WTC11 (cell line): ENCODE measurements at regions not wholly inside any gene's neighbourhood (a gene's known extent, or its start where the extent isn't known, plus 50 kb on each side); places are given as distances from the start of the nearest gene placed in this dataset.

Experiments
- ATAC-seq: fragments of 200-7000 bp; cut with Tn5 transposase; 2 replicates; pipeline ENCODE4 v1.10.0; 2021; ENCODE audit warnings: mild to moderate bottlenecking, moderate library complexity
- CTCF ChIA-PET: fragments of 300-600 bp; sonication (Branson Sonifier 250); formaldehyde crosslinking; loops from one replicate; lab custom pipeline; 2021; ENCODE audit warnings: antibody characterized with exemption; lab: Charles Lee
- POLR2A ChIA-PET: fragments of 350-600 bp; sonication (Branson Sonifier 250); formaldehyde crosslinking; loops from one replicate; lab custom pipeline; 2021; ENCODE audit warnings: antibody characterized with exemption; lab: Charles Lee
- DNase-seq: peaks from one replicate; pipeline ENCODE4 v3.0.0; 2021; ENCODE audit warnings: low spot score
- H3K27ac Mint-ChIP-seq: 2 replicates; pipeline ENCODE4 v1.8.0; 2021; ENCODE audit warnings: mixed read lengths
- H3K27me3 Mint-ChIP-seq: 2 replicates; pipeline ENCODE4 v1.8.0; 2021; ENCODE audit warnings: low read depth, mild to moderate bottlenecking, moderate library complexity, mixed read lengths
- H3K36me3 Mint-ChIP-seq: 2 replicates; pipeline ENCODE4 v1.8.0; 2021; ENCODE audit warnings: mixed read lengths
- H3K4me1 Mint-ChIP-seq: 2 replicates; pipeline ENCODE4 v1.8.0; 2022; ENCODE audit warnings: mixed read lengths
- H3K4me3 Mint-ChIP-seq: 2 replicates; pipeline ENCODE4 v1.8.0; 2021; ENCODE audit warnings: mild to moderate bottlenecking, moderate library complexity, mixed read lengths
- H3K9me3 Mint-ChIP-seq: 2 replicates; pipeline ENCODE4 v1.8.0; 2021; ENCODE audit warnings: mixed read lengths
- AFF4 ChIP-seq: sonication (generic); formaldehyde crosslinking; IDR thresholded peaks from 2 replicates; pipeline ENCODE4 v1.8.1; 2023; ENCODE audit warnings: mild to moderate bottlenecking, missing genetic modification reagents, borderline replicate concordance
- ATF1 ChIP-seq: sonication (generic); formaldehyde crosslinking; IDR thresholded peaks from 2 replicates; pipeline ENCODE4 v1.8.1; 2023; ENCODE audit warnings: mild to moderate bottlenecking, moderate library complexity, missing genetic modification reagents
- CBFB ChIP-seq: sonication (generic); formaldehyde crosslinking; IDR thresholded peaks from 2 replicates; pipeline ENCODE4 v1.8.1; 2022; ENCODE audit warnings: mild to moderate bottlenecking, low read depth, missing genetic modification reagents
- ETV6 ChIP-seq: sonication (generic); formaldehyde crosslinking; IDR thresholded peaks from 2 replicates; pipeline ENCODE4 v1.8.1; 2022; ENCODE audit warnings: mild to moderate bottlenecking, missing genetic modification reagents
- GABPB1 ChIP-seq: sonication (generic); formaldehyde crosslinking; IDR thresholded peaks from 2 replicates; pipeline ENCODE4 v1.8.1; 2023; ENCODE audit warnings: mild to moderate bottlenecking, missing genetic modification reagents
- HMGXB4 ChIP-seq: sonication (generic); formaldehyde crosslinking; IDR thresholded peaks from 2 replicates; pipeline ENCODE4 v1.8.1; 2023; ENCODE audit warnings: mild to moderate bottlenecking, moderate library complexity, missing genetic modification reagents
- IRF2 ChIP-seq: sonication (generic); formaldehyde crosslinking; IDR thresholded peaks from 2 replicates; pipeline ENCODE4 v1.8.0; 2022; ENCODE audit warnings: low read depth, missing genetic modification reagents, borderline replicate concordance
- MYBL2 ChIP-seq: sonication (generic); formaldehyde crosslinking; IDR thresholded peaks from 2 replicates; pipeline ENCODE4 v1.8.1; 2023; ENCODE audit warnings: mild to moderate bottlenecking, moderate library complexity, missing genetic modification reagents
- NFYB ChIP-seq: sonication (generic); formaldehyde crosslinking; conservative IDR thresholded peaks from 2 replicates; pipeline ENCODE4 v1.8.0; 2022; ENCODE audit warnings: low read depth, missing genetic modification reagents
- PRDM15 ChIP-seq: sonication (generic); formaldehyde crosslinking; IDR thresholded peaks from 2 replicates; pipeline ENCODE4 v1.8.0; 2022; ENCODE audit warnings: missing genetic modification reagents
- PRRX2 ChIP-seq: fragments of 250-450 bp; sonication (Bioruptor Pico); IDR thresholded peaks from 2 replicates; pipeline ENCODE4 v1.8.0; 2021; ENCODE audit warnings: mild to moderate bottlenecking
- SOX15 ChIP-seq: fragments of 250-450 bp; sonication (Bioruptor Pico); IDR thresholded peaks from 2 replicates; pipeline ENCODE4 v1.9.0; 2021; ENCODE audit warnings: mild to moderate bottlenecking
- TCF7 ChIP-seq: sonication (generic); formaldehyde crosslinking; IDR thresholded peaks from 2 replicates; pipeline ENCODE4 v1.8.0; 2022; ENCODE audit warnings: mild to moderate bottlenecking, low read depth, missing genetic modification reagents, moderate library complexity
- USF2 ChIP-seq: sonication (generic); formaldehyde crosslinking; IDR thresholded peaks from 2 replicates; pipeline ENCODE4 v1.8.1; 2023; ENCODE audit warnings: mild to moderate bottlenecking, missing genetic modification reagents, moderate library complexity
- ZBTB21 ChIP-seq: sonication (generic); formaldehyde crosslinking; IDR thresholded peaks from 2 replicates; pipeline ENCODE4 v1.8.1; 2023; ENCODE audit warnings: mild to moderate bottlenecking, missing genetic modification reagents, borderline replicate concordance
- ZBTB43 ChIP-seq: sonication (generic); formaldehyde crosslinking; IDR thresholded peaks from 2 replicates; pipeline ENCODE4 v1.8.1; 2023; ENCODE audit warnings: mild to moderate bottlenecking, missing genetic modification reagents
- ZNF219 ChIP-seq: sonication (generic); formaldehyde crosslinking; IDR thresholded peaks from 2 replicates; pipeline ENCODE4 v1.8.0; 2023; ENCODE audit warnings: missing genetic modification reagents, mild to moderate bottlenecking, borderline replicate concordance
- ZNF232 ChIP-seq: sonication (generic); formaldehyde crosslinking; IDR thresholded peaks from 2 replicates; pipeline ENCODE4 v1.8.0; 2022; ENCODE audit warnings: mild to moderate bottlenecking, missing genetic modification reagents
- ZNF263 ChIP-seq: sonication (generic); formaldehyde crosslinking; IDR thresholded peaks from 2 replicates; pipeline ENCODE4 v1.8.1; 2022; ENCODE audit warnings: low read depth, mild to moderate bottlenecking, moderate library complexity, missing genetic modification reagents
- ZNF423 ChIP-seq: fragments of 250-450 bp; sonication (Bioruptor Pico); IDR thresholded peaks from 2 replicates; pipeline ENCODE4 v2.1.2; 2022; ENCODE audit warnings: mild to moderate bottlenecking, moderate library complexity
- ZNF532 ChIP-seq: fragments of 250-450 bp; sonication (Bioruptor Pico); IDR thresholded peaks from 2 replicates; pipeline ENCODE4 v1.9.0; 2021; ENCODE audit warnings: mild to moderate bottlenecking, borderline replicate concordance
- ZNF671 ChIP-seq: fragments of 250-450 bp; sonication (Bioruptor Pico); IDR thresholded peaks from 2 replicates; pipeline ENCODE4 v1.8.0; 2021; ENCODE audit warnings: mild to moderate bottlenecking

- no peak for TF ChIP-seq TCF7 (CRISPR knock-in tag)
- TF ChIP-seq ZNF423 (CRISPR knock-in tag): no peak
Observed at GRCh38 chr16:64317601-64318000, 804.3 kb downstream of the CDH11 start (continued).

GRCh38 chr16:64313726-64314125 lies 808.1 kb downstream of the CDH11 start:
- Mint-ChIP-seq H3K9me3 (peaks cover 9% of the 10 kb centered on the region), H3K4me1 (no peaks in the 10 kb centered on the region), H3K36me3 (peaks cover 4% of the 10 kb centered on the region; the same call in 1 of the 2 replicates), H3K27me3 (no peaks in the 10 kb centered on the region; the same call in 1 of the 2 replicates), H3K27ac (no peak overlapping the region), H3K4me3 (no peak overlapping the region)
- no peak for ATAC-seq
- POLR2A ChIA-PET: no interaction called here
- TF ChIP-seq HMGXB4 (CRISPR knock-in tag): no peak
- no peak for TF ChIP-seq SOX15
- TF ChIP-seq PRDM15 (CRISPR knock-in tag): no peak
- no peak for TF ChIP-seq ZBTB43
- no peak for TF ChIP-seq GABPB1 (CRISPR knock-in tag)
- no peak for TF ChIP-seq IRF2 (CRISPR knock-in tag)
- no peak for TF ChIP-seq PRRX2 (CRISPR knock-in tag)
- no peak for TF ChIP-seq ZNF219 (CRISPR knock-in tag)
- TF ChIP-seq ETV6: no peak
- no peak for TF ChIP-seq ZNF532 (CRISPR knock-in tag)
- TF ChIP-seq AFF4: no peak
- no peak for TF ChIP-seq ZNF263
- no peak for TF ChIP-seq CBFB
- TF ChIP-seq ATF1 (CRISPR knock-in tag): no peak
- TF ChIP-seq USF2 (CRISPR knock-in tag): no peak
- no peak for TF ChIP-seq ZBTB21 (CRISPR knock-in tag)
- TF ChIP-seq MYBL2: no peak
- TF ChIP-seq ZNF671: no peak
- TF ChIP-seq ZNF232: no peak
- TF ChIP-seq NFYB (CRISPR knock-in tag): no peak
- CTCF ChIA-PET: no interaction called here
- DNase-seq: no peak
